CD4-positive, alpha-beta T cell (primary cell): ENCODE measurements at regions not wholly inside any gene's neighbourhood (a gene's known extent, or its start where the extent isn't known, plus 50 kb on each side); places are given as distances from the start of the nearest gene placed in this dataset.

ENCODE experiments used
- ATAC-seq: fragments of 200-7000 bp; cut with Tn5 transposase; one replicate; pipeline ENCODE4 v1.10.0; 2022; ENCODE audit warnings: mild to moderate bottlenecking; ENCODE audit not compliant: poor library complexity
- CTCF ChIA-PET: fragments of 350-600 bp; sonication (Branson Sonifier 250); formaldehyde crosslinking; loops from one replicate; lab custom pipeline; 2021; ENCODE audit warnings: antibody characterized with exemption, inconsistent platforms; lab: Charles Lee
- POLR2A ChIA-PET: fragments of 350-600 bp; sonication (Branson Sonifier 250); formaldehyde crosslinking; loops from one replicate; lab custom pipeline; 2021; ENCODE audit warnings: antibody characterized with exemption, inconsistent platforms; lab: Charles Lee
- DNase-seq, 14 experiments: peaks; one replicate each; pipeline ENCODE4 v3.0.0-alpha.2; 2013 to 2020; ENCODE audit warnings: mixed read lengths in 2 of 14
- H3K27ac ChIP-seq, 2 donors: one replicate each; pipeline versions ENCODE4 v1.5.1 to v1.7.0; 2013; ENCODE audit warnings: low read length in 2 of 2, low read depth in 1 of 2, mild to moderate bottlenecking in 1 of 2
- H3K27me3 ChIP-seq, 2 experiments: 1 replicate in 1 of 2; 2 replicates in 1 of 2; pipeline versions ENCODE4 v1.6.1 to v1.7.0; 2013; ENCODE audit warnings: low read length in 2 of 2, control low read depth in 1 of 2, mild to moderate bottlenecking in 1 of 2, moderate library complexity in 1 of 2; ENCODE audit not compliant: insufficient read depth in 2 of 2, control insufficient read depth in 1 of 2
- H3K36me3 ChIP-seq: one replicate; pipeline ENCODE4 v1.6.1; 2013; ENCODE audit warnings: low read length, control low read depth; ENCODE audit not compliant: insufficient read depth
- H3K4me1 ChIP-seq: one replicate; pipeline ENCODE4 v1.6.1; 2013; ENCODE audit warnings: low read length, control low read depth; ENCODE audit not compliant: insufficient read depth
- H3K4me3 ChIP-seq: one replicate; pipeline ENCODE4 v1.5.1; 2013; ENCODE audit warnings: mild to moderate bottlenecking, low read length, moderate library complexity
- H3K9me3 ChIP-seq, 2 experiments: 1 replicate in 1 of 2; 2 replicates in 1 of 2; pipeline versions ENCODE4 v1.6.1 to v1.7.0; 2013; ENCODE audit warnings: low read length in 2 of 2, mild to moderate bottlenecking in 2 of 2, control low read depth in 1 of 2, moderate library complexity in 1 of 2; ENCODE audit not compliant: control insufficient read depth in 1 of 2, insufficient read depth in 1 of 2
- H3K27ac Mint-ChIP-seq: one replicate; pipeline ENCODE4 v1.8.0; 2020; ENCODE audit warnings: mixed read lengths
- H3K27me3 Mint-ChIP-seq: one replicate; pipeline ENCODE4 v1.8.0; 2021; ENCODE audit warnings: mixed read lengths
- H3K36me3 Mint-ChIP-seq: one replicate; pipeline ENCODE4 v1.8.0; 2021; ENCODE audit warnings: low read depth, mixed read lengths
- H3K4me1 Mint-ChIP-seq: one replicate; pipeline ENCODE4 v1.8.0; 2021; ENCODE audit warnings: low read depth, mixed read lengths
- H3K4me3 Mint-ChIP-seq: one replicate; pipeline ENCODE4 v1.8.0; 2020; ENCODE audit warnings: mild to moderate bottlenecking, mixed read lengths
- H3K9me3 Mint-ChIP-seq: one replicate; pipeline ENCODE4 v1.8.0; 2020; ENCODE audit warnings: mixed read lengths
- CTCF ChIP-seq: fragments of 200-600 bp; IDR thresholded peaks from one replicate; pipeline ENCODE4 v1.8.0; 2022; ENCODE audit warnings: antibody characterized with exemption, mild to moderate bottlenecking
- intact Hi-C, 2 experiments: fragments of 100-400 bp; cut with DNase I in 1 of 2; cut with micrococcal nuclease in 1 of 2; formaldehyde crosslinking; loops; one replicate each; pipeline versions ENCODE4 v1.15.1 to v1.9.0; 2023 to 2025; cut with DNase I, micrococcal nuclease

- Mint-ChIP-seq H3K36me3 (no peaks in the 10 kb centered on the region), H3K4me1 (no peaks in the 10 kb centered on the region), H3K4me3 (no peak overlapping the region), H3K27me3 (no peaks in the 10 kb centered on the region), H3K27ac (no peak overlapping the region), H3K9me3 (no peaks in the 10 kb centered on the region)
- POLR2A ChIA-PET, result no interaction called here
- no peak for TF ChIP-seq CTCF
- DNase-seq (no peak), ATAC-seq (no peak)
- Histone ChIP-seq H3K27ac (no peak overlapping the region), H3K27me3 (no peaks in the 10 kb centered on the region), H3K9me3 (no peaks in the 10 kb centered on the region), H3K4me1 (no peaks in the 10 kb centered on the region), H3K36me3 (no peaks in the 10 kb centered on the region), H3K4me3 (no peak overlapping the region)
- intact Hi-C loops, result no loop called here
- CTCF ChIA-PET, result no interaction called here
Measured at GRCh38 chrX:114051667-114052315, 532.1 kb upstream of the HTR2C start.

GRCh38 chrX:114050075-114050796 is 533.6 kb upstream of the HTR2C start:
- Mint-ChIP-seq H3K9me3 (no peaks in the 10 kb centered on the region), H3K4me1 (no peaks in the 10 kb centered on the region), H3K4me3 (no peak overlapping the region), H3K36me3 (no peaks in the 10 kb centered on the region), H3K27ac (no peak overlapping the region), H3K27me3 (no peaks in the 10 kb centered on the region)
- ChIA-PET POLR2A (no interaction called here), CTCF (no interaction called here)
- intact Hi-C loops, result no loop called here
- Histone ChIP-seq H3K9me3 (no peaks in the 10 kb centered on the region), H3K4me1 (no peaks in the 10 kb centered on the region), H3K36me3 (no peaks in the 10 kb centered on the region), H3K27ac (no peak overlapping the region), H3K27me3 (no peaks in the 10 kb centered on the region), H3K4me3 (no peak overlapping the region)
- ATAC-seq, result no peak
- DNase-seq, result no peak
- TF ChIP-seq CTCF, result no peak

GRCh38 chrX:114049063-114049462 is 534.8 kb upstream of the HTR2C start:
- no peak for DNase-seq
- Mint-ChIP-seq H3K27ac (no peak overlapping the region), H3K27me3 (no peaks in the 10 kb centered on the region), H3K4me1 (no peaks in the 10 kb centered on the region), H3K4me3 (no peak overlapping the region), H3K9me3 (no peaks in the 10 kb centered on the region), H3K36me3 (no peaks in the 10 kb centered on the region)
- Histone ChIP-seq H3K4me1 (no peaks in the 10 kb centered on the region), H3K4me3 (no peak overlapping the region), H3K27me3 (no peaks in the 10 kb centered on the region), H3K9me3 (no peaks in the 10 kb centered on the region), H3K36me3 (no peaks in the 10 kb centered on the region), H3K27ac (no peak overlapping the region)
- ChIA-PET POLR2A (no interaction called here), CTCF (no interaction called here)
- intact Hi-C loops, result no loop called here
- ATAC-seq, result no peak
- no peak for TF ChIP-seq CTCF
